ENCODE measurements at regions not wholly inside any gene's neighbourhood (a gene's known extent, or its start where the extent isn't known, plus 50 kb on each side); places are given as distances from the start of the nearest gene placed in this dataset.

DNA sequence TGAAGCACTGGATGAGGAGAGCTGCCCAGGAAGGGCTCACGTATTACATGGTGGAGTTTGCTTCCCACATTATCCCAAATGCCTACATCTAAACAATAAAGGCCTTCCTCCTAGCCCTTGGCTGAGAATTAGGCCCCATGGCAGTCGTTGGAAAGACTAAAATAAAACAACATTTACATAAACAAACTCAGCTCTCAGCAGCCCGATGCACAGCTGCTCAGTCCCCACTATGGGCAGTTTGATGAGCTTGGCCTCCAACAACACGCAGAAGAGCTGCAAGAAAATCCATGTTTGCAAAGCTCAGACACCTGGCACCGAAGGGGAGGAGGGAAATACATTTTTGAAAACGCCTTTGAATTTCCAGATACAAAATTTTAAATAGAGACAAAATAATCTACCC lies 352.4 kb downstream of the EIPR1 start:
- DNase-seq (no peak), ATAC-seq (no peak)
- no peaks in the 10 kb centered on the region for H3K36me3 ChIP-seq (ENCODE audit: low read depth)
- H3K4me1 ChIP-seq (ENCODE audit: low read depth), result no peaks in the 10 kb centered on the region
- TF ChIP-seq, protein P1, sequence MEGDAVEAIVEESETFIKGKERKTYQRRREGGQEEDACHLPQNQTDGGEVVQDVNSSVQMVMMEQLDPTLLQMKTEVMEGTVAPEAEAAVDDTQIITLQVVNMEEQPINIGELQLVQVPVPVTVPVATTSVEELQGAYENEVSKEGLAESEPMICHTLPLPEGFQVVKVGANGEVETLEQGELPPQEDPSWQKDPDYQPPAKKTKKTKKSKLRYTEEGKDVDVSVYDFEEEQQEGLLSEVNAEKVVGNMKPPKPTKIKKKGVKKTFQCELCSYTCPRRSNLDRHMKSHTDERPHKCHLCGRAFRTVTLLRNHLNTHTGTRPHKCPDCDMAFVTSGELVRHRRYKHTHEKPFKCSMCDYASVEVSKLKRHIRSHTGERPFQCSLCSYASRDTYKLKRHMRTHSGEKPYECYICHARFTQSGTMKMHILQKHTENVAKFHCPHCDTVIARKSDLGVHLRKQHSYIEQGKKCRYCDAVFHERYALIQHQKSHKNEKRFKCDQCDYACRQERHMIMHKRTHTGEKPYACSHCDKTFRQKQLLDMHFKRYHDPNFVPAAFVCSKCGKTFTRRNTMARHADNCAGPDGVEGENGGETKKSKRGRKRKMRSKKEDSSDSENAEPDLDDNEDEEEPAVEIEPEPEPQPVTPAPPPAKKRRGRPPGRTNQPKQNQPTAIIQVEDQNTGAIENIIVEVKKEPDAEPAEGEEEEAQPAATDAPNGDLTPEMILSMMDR (IDR thresholded peaks at IDR 0.05), result no peak
- peaks cover 5% of the 10 kb centered on the region for H3K9me3 ChIP-seq
- no peak overlapping the region for H3K4me3 ChIP-seq
- intact Hi-C loops (cut with DNase I, micrococcal nuclease), result no loop called here

DNA sequence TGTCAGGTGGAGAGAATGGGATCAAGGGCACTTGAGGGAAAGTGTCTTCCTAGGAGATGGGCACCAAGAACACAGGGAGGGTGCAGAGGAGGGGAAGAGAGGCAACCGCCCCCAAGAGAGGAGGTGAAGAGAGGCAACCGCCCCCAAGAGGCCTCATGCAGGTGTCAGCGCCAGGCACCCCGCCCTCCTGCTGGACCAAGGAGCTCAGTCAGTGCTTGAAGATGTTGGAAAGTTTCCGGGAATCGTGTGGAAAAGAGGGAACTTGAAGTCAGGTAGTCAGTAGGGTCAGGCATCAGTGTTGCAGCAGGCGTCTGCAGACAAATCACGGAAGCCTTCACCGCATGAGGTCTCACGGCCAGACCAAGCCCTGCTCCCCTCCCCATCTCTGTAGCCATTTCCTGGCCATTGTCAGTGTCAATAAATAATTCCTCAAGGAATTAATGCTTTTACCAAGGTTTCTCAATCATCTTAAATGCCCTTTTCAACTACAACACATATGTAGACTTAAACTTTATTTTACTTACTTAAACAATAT lies 353.1 kb downstream of the EIPR1 start:
- TF ChIP-seq, protein P1 (IDR thresholded peaks at IDR 0.05), result no peak
- ATAC-seq, result no peak
- intact Hi-C loops (cut with DNase I, micrococcal nuclease), result no loop called here

DNA sequence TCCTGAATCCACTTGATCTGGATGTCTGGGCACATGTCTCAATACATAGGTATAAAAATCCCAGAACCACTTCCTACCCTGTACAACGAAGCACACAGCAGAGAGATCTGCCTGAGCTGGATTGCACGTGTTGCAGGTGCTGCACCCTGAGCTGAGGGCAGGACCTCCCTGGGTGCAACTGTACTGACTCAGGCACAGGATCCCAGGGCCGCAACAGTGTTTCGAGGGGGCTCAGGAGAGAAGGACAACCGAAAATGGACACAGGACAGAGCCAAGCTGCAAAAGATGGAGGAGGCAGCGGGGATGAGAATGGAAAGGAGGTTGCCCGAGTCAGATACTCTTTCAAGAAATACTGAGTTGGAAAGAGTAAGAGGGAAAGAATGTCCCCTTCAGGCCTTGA lies 354.1 kb downstream of the EIPR1 start:
- Histone ChIP-seq H3K4me3 (no peak overlapping the region), H3K4me1 (ENCODE audit: low read depth) (no peaks in the 10 kb centered on the region), H3K36me3 (ENCODE audit: low read depth) (no peaks in the 10 kb centered on the region), H3K9me3 (no peaks in the 10 kb centered on the region)
- TF ChIP-seq, protein P1 (IDR thresholded peaks at IDR 0.05), result no peak
- no peak for ATAC-seq
- intact Hi-C loops (cut with DNase I, micrococcal nuclease), result no loop called here
- DNase-seq, result no peak

More for the DNA sequence above, 353.1 kb downstream of the EIPR1 start:
- Histone ChIP-seq H3K36me3 (ENCODE audit: low read depth) (no peaks in the 10 kb centered on the region), H3K4me1 (ENCODE audit: low read depth) (no peaks in the 10 kb centered on the region), H3K9me3 (no peaks in the 10 kb centered on the region), H3K4me3 (no peak overlapping the region)
- no peak for DNase-seq

DNA sequence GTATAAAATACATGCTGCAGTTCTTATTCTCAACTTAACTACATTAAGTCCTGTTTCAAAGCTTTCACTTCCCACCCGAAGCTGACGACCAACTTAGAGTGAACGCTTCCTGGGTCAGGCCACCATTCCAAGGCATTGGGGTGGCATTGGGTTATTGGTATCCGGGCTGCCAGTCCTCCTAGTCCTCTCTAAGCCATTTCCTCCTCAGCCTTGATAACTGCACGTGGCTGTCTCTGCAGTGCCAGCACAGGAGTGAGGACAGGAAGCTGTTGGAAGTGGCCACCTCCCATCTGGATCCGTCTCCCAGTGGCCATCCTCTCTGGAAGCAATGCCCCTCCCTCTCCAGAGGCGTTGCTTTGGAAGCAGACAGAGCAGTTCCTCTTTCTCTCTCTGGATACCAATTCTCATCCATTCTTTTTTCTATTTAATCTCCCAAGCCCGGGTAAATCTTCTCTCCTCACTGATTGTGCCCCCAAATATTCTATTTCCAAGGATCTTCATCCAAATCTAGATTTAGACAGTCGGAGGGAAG lies 354.7 kb downstream of the EIPR1 start:
- Histone ChIP-seq H3K4me3 (no peak overlapping the region), H3K9me3 (no peaks in the 10 kb centered on the region), H3K4me1 (ENCODE audit: low read depth) (no peaks in the 10 kb centered on the region), H3K36me3 (ENCODE audit: low read depth) (no peaks in the 10 kb centered on the region)
- no peak for DNase-seq
- TF ChIP-seq, protein P1 (IDR thresholded peaks at IDR 0.05), result no peak
- intact Hi-C loops (cut with DNase I, micrococcal nuclease), result no loop called here
- no peak for ATAC-seq

DNA sequence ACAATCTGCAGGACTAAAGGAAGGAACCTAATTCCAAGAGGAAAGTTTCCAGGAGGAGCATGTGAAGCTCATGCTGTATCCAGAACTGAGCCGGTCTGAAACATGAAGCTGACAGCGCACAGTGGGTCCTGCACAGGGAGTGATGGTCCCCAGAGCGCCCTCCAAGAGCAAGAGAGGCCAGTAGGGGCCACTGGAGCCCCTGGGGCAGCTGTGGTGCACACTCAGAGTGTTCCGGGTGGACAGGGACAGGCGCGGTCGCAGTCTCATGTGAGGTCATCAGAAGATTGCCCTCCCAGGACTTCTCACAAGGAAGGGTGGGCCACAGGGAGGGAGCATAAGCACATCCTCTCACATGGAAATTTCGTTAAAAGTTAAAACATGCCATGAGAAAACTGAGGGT lies 355.9 kb downstream of the EIPR1 start:
- TF ChIP-seq, protein P1 (IDR thresholded peaks at IDR 0.05), result no peak
- Histone ChIP-seq H3K9me3 (peaks cover 10% of the 10 kb centered on the region), H3K4me3 (no peak overlapping the region), H3K36me3 (ENCODE audit: low read depth) (no peaks in the 10 kb centered on the region), H3K4me1 (ENCODE audit: low read depth) (no peaks in the 10 kb centered on the region)
- no peak for ATAC-seq
- no peak for DNase-seq
- intact Hi-C loops (cut with DNase I, micrococcal nuclease), result no loop called here

DNA sequence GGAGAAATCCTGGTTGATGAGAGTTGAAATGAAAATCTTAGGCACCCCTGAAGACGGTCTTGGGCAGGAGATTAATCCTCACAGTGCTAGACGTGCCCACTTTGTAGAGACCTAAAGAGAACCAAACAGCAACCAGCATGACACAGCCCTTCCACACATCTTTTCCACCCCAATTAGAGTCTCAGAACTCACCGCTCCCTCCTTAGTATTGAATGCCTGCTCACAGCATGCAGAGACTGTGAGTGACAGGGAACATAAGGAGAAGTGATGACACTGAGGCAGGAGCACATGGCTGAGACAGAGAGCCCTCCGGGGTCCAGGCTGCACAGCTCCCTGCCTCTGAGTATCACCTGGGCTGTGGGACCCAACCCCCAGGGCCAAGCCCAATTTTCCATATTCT lies 367.6 kb downstream of the EIPR1 start:
- H3K4me1 ChIP-seq (ENCODE audit: low read depth), result no peaks in the 10 kb centered on the region
- no peak for ATAC-seq
- TF ChIP-seq, protein P1 (IDR thresholded peaks at IDR 0.05), result no peak
- H3K9me3 ChIP-seq, result peaks cover 6% of the 10 kb centered on the region
- intact Hi-C loops (cut with DNase I, micrococcal nuclease), result no loop called here
- no peaks in the 10 kb centered on the region for H3K36me3 ChIP-seq (ENCODE audit: low read depth)
- no peak for DNase-seq
- no peak overlapping the region for H3K4me3 ChIP-seq

Measured in mucosa of descending colon (tissue), 3 donors.